ENCODE measurements at regions not wholly inside any gene's neighbourhood (a gene's known extent, or its start where the extent isn't known, plus 50 kb on each side); places are given as distances from the start of the nearest gene placed in this dataset.
A peak's percentile ranks its signal among the peaks of the same experiment; 100 is the strongest.

GRCh38 chr11:104704146-104704830 lies 194.0 kb downstream of the CASP12 start:
- H3K4me3 ChIP-seq, result no peak overlapping the region
- H3K27ac ChIP-seq, result peak overlapping the region in 2 of 4 donors; percentile 61 to 69
- H3K4me1 ChIP-seq, result peaks cover 0 to 19% (median 0%) of the 10 kb centered on the region in 3 donors
- DNase-seq, result no peak
- H3K36me3 ChIP-seq, result no peaks in the 10 kb centered on the region
- intact Hi-C loops (cut with DNase I), result no loop called here
- TF ChIP-seq POLR2A (IDR thresholded peaks at IDR 0.05), result no peak
- 93 to 95% methylated on average over 2 of the region's 2 CpGs for WGBS, 2 donors
- H3K9me3 ChIP-seq, result no peaks in the 10 kb centered on the region
- H3K27me3 ChIP-seq, result no peaks in the 10 kb centered on the region

GRCh38 chr11:104700609-104701008 lies 197.7 kb downstream of the CASP12 start:
- intact Hi-C loops (cut with DNase I), result no loop called here
- no peak for DNase-seq
- Histone ChIP-seq H3K36me3 (no peaks in the 10 kb centered on the region), H3K9me3 (no peaks in the 10 kb centered on the region), H3K4me3 (no peak overlapping the region), H3K27me3 (no peaks in the 10 kb centered on the region), H3K27ac (no peak overlapping the region), H3K4me1 (peaks cover 0 to 12% (median 0%) of the 10 kb centered on the region in 3 donors)
- no peak for TF ChIP-seq CTCF (IDR thresholded peaks at IDR 0.05)
- TF ChIP-seq POLR2A (IDR thresholded peaks at IDR 0.05), result no peak

GRCh38 chr11:104699981-104700380 lies 198.3 kb downstream of the CASP12 start:
- intact Hi-C loops (cut with DNase I), result no loop called here
- no peak for DNase-seq
- H3K27ac ChIP-seq, result no peak overlapping the region
- TF ChIP-seq POLR2A (IDR thresholded peaks at IDR 0.05) (no peak), CTCF (IDR thresholded peaks at IDR 0.05) (no peak)
- no peaks in the 10 kb centered on the region for H3K9me3 ChIP-seq
- no peak overlapping the region for H3K4me3 ChIP-seq
- peaks cover 0 to 7% (median 0%) of the 10 kb centered on the region in 3 donors for H3K4me1 ChIP-seq
- H3K36me3 ChIP-seq, result no peaks in the 10 kb centered on the region
- H3K27me3 ChIP-seq, result no peaks in the 10 kb centered on the region

GRCh38 chr11:104695065-104695463 lies 203.2 kb downstream of the CASP12 start:
- H3K9me3 ChIP-seq, result no peaks in the 10 kb centered on the region
- no peak overlapping the region for H3K27ac ChIP-seq
- H3K4me3 ChIP-seq, result no peak overlapping the region
- no peaks in the 10 kb centered on the region for H3K4me1 ChIP-seq
- intact Hi-C loops (cut with DNase I), result no loop called here
- no peaks in the 10 kb centered on the region for H3K36me3 ChIP-seq
- TF ChIP-seq CTCF (IDR thresholded peaks at IDR 0.05) (no peak), POLR2A (IDR thresholded peaks at IDR 0.05) (no peak)
- no peak for DNase-seq
- no peaks in the 10 kb centered on the region for H3K27me3 ChIP-seq

GRCh38 chr11:104694259-104695064 lies 203.8 kb downstream of the CASP12 start:
- H3K4me1 ChIP-seq, result no peaks in the 10 kb centered on the region
- WGBS, 2 donors, result 85 to 87% methylated on average over 7 of the region's 7 CpGs
- TF ChIP-seq CTCF (IDR thresholded peaks at IDR 0.05), result no peak
- no peaks in the 10 kb centered on the region for H3K9me3 ChIP-seq
- DNase-seq, result no peak
- intact Hi-C loops (cut with DNase I), result no loop called here
- no peaks in the 10 kb centered on the region for H3K27me3 ChIP-seq
- H3K36me3 ChIP-seq, result no peaks in the 10 kb centered on the region
- H3K27ac ChIP-seq, result no peak overlapping the region
- no peak overlapping the region for H3K4me3 ChIP-seq
